Activated T-helper 1 cell treated with anti-CD3 and anti-CD28 coated beads, Interleukin-12 subunit alpha, Interleukin-12 subunit beta, Interleukin-2, Interleukin-4 antibody, amounts not matched to agents 30 ng/mL and 10 ng/mL and 1 ng/mL, durations not matched to agents 14 hours and 24 hours and 36 hours (primary cell): ENCODE measurements at regions not wholly inside any gene's neighbourhood (a gene's known extent, or its start where the extent isn't known, plus 50 kb on each side); places are given as distances from the start of the nearest gene placed in this dataset.
"Not testable (repeated sequence)": the region's sequence is repeated elsewhere in the genome, so short reads cannot be mapped to it uniquely, and the experiment has no call there.

ENCODE experiments used
- DNase-seq: peaks from one replicate; pipeline ENCODE4 v3.0.0; 2021; ENCODE audit warnings: low spot score
- H3K27ac Mint-ChIP-seq: one replicate; pipeline ENCODE4 v1.8.0; 2021; ENCODE audit warnings: mild to moderate bottlenecking, mixed read lengths
- H3K27me3 Mint-ChIP-seq: one replicate; pipeline ENCODE4 v1.8.0; 2022; ENCODE audit warnings: mild to moderate bottlenecking, moderate library complexity, mixed read lengths; ENCODE audit not compliant: insufficient read depth
- H3K36me3 Mint-ChIP-seq: one replicate; pipeline ENCODE4 v1.8.0; 2021; ENCODE audit warnings: low read depth, mixed read lengths
- H3K4me1 Mint-ChIP-seq: one replicate; pipeline ENCODE4 v1.8.0; 2021; ENCODE audit warnings: low read depth, mixed read lengths
- H3K4me3 Mint-ChIP-seq: one replicate; pipeline ENCODE4 v1.8.0; 2021; ENCODE audit warnings: mild to moderate bottlenecking, moderate library complexity, mixed read lengths
- H3K9me3 Mint-ChIP-seq: one replicate; pipeline ENCODE4 v1.8.0; 2021; ENCODE audit warnings: mixed read lengths
- intact Hi-C: fragments of 100-400 bp; cut with micrococcal nuclease; formaldehyde crosslinking; loops from one replicate; pipeline ENCODE4 v1.15.1; 2024

DNA sequence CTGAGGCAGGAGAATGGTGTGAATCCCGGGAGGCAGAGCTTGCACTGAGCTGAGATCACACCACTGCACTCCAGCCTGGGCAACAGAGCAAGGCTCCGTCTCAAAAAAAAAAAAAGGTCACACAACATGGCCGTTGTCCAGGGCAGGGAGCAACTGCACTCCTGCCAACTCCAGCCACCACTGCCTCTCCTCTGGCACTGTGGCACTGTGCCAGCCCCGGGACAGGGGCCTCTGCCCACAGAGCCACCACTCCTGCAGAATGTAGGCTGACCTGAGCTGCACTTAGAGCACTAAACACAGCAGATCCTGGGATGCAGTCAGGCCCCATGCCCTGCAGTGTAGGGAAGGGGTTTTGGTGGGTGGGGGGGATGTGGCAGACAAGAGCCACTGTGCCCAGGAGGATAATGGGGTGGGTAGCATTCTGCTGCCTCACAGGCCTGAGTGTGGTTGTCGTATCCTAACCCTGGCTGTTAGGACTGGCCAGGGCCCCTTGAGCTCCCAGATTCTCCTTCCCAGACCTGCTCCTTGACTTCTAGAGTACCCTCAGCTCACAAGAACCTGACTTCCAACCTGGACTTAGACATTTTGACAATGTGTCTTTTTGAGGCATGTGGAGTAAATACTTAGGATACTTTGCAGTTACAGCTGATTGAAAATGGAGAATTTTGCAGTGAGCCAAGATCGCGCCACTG lies 69.4 kb upstream of the SH3RF3 start:
- no peak overlapping the region for H3K4me3 Mint-ChIP-seq
- intact Hi-C loops: no loop called here
- no peaks in the 10 kb centered on the region for H3K36me3 Mint-ChIP-seq
- peaks cover 3% of the 10 kb centered on the region for H3K27me3 Mint-ChIP-seq
- no peaks in the 10 kb centered on the region for H3K9me3 Mint-ChIP-seq
- H3K4me1 Mint-ChIP-seq: no peaks in the 10 kb centered on the region
- no peak for DNase-seq
- H3K27ac Mint-ChIP-seq: no peak overlapping the region

DNA sequence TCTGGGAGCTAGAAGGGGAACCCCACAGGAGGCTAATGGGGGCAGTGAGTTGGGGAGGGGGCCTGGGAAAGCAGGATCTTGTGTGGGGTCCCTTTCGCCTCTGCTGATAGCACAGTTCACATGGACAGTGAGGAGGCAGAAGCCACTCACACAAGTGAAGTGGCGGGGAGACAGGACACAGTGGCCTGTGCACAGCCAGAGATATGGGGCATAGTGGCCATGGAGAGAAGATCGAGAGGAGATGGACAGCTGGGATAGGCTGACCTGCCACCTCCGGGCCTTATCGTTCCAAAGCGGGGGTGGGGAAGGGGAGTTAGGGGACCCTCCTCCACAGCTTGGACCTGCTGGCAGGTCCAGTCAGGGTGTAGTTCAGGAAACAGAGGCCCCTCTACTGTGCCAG lies 69.8 kb upstream of the EDAR start:
- Mint-ChIP-seq H3K4me3 (no peak overlapping the region), H3K27ac (no peak overlapping the region), H3K4me1 (no peaks in the 10 kb centered on the region), H3K36me3 (no peaks in the 10 kb centered on the region), H3K27me3 (peaks cover 3% of the 10 kb centered on the region), H3K9me3 (no peaks in the 10 kb centered on the region)
- DNase-seq: no peak
- intact Hi-C loops: no loop called here

DNA sequence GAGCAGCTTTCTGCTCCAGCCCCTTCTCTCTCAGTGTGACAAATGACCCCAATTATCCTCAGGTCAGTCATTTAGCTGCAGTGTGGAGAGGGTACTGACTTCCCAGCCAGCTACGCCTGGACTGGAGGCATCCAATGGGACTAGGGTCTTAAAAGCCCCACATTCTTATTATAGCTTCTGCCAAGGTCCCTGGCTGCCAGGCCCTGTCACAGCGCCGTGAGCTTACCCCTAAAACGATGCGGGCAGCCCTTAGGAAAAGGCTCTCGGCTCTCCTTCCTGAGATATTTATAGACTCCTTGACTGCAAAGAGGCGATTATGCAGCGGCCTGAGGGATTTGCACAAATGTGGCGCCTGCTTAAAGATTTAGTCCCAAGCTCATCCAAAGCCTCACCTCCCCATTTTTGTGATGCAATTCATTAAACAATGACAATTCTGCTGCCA lies 69.2 kb upstream of the EDAR start:
- H3K36me3 Mint-ChIP-seq: no peaks in the 10 kb centered on the region
- intact Hi-C loops: no loop called here
- no peaks in the 10 kb centered on the region for H3K4me1 Mint-ChIP-seq
- no peak overlapping the region for H3K4me3 Mint-ChIP-seq
- H3K27ac Mint-ChIP-seq: no peak overlapping the region
- DNase-seq: no peak
- H3K9me3 Mint-ChIP-seq: no peaks in the 10 kb centered on the region
- H3K27me3 Mint-ChIP-seq: peaks cover 3% of the 10 kb centered on the region

DNA sequence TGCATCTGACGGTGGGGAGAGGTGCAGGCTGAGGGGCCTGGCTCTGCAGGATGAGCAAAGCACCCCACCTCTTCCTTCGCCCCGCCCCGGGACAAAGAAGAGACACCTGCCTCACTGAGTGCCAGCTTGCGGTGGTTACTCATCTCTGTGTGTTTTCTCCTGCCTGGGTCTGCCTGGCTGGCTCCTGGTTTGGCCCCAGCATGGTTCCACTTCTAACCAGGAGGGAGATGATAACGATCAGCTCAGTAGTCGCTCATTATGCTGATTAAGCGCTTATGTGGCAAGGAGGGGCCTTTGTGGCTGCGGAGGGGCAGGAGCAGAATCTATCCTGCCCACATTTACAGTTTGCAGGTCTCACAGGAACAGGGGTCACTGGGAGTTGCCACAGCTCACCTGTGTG lies 68.7 kb upstream of the EDAR start:
- intact Hi-C loops: no loop called here
- Mint-ChIP-seq H3K36me3 (no peaks in the 10 kb centered on the region), H3K27me3 (peaks cover 5% of the 10 kb centered on the region), H3K27ac (no peak overlapping the region), H3K4me1 (no peaks in the 10 kb centered on the region), H3K4me3 (no peak overlapping the region), H3K9me3 (no peaks in the 10 kb centered on the region)
- DNase-seq: no peak

DNA sequence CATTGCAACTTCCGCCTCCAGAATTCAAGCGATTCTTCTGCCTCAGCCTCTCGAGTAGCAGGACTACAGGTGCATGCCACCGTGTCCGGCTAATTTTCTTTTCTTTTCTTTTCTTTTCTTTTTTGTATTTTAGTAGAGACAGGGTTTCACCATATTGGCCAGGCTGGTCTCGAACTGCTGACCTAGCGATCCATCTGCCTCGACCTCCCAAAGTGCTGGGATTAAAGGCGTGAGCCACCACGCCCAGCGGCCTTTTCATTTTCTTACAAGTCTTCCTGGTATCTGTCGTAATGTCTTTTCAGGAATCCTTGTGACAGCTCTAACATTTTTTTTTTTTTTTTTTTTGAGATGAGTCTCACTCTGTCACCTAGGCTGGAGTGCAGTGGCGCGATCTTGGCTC lies 66.4 kb upstream of the EDAR start:
- Mint-ChIP-seq H3K36me3 (no peaks in the 10 kb centered on the region), H3K27me3 (peaks cover 5% of the 10 kb centered on the region), H3K27ac (no peak overlapping the region), H3K4me1 (no peaks in the 10 kb centered on the region), H3K9me3 (no peaks in the 10 kb centered on the region), H3K4me3 (no peak overlapping the region)
- intact Hi-C loops: no loop called here
- no peak for DNase-seq

- H3K27me3 Mint-ChIP-seq: peaks cover 5% of the 10 kb centered on the region
- DNase-seq: no peak
- no peaks in the 10 kb centered on the region for H3K4me1 Mint-ChIP-seq
- no peak overlapping the region for H3K27ac Mint-ChIP-seq
- no peaks in the 10 kb centered on the region for H3K36me3 Mint-ChIP-seq
- no peaks in the 10 kb centered on the region for H3K9me3 Mint-ChIP-seq
- H3K4me3 Mint-ChIP-seq: no peak overlapping the region
- intact Hi-C loops: no loop called here
Measured at GRCh38 chr2:109054865-109055264, 65.8 kb upstream of the EDAR start.

DNA sequence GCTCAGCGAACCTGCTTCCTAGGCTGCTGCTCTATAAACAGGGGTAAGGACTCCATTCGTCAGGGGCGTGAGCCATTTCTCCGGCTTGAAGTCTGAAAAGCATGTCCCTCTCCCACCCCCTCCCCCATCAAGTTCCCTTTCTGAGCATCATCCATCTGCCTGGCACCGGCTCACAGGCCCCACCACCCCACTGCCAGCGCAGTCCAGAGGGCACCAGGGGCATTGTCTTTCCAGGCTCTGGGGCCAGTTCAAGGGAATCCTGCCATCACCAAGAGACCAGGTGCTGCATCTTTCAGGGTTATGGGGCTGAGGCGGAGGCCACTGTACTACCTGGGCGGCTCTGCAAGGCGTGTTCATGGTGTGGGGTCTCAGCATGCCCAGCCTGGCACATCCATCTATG lies 64.7 kb upstream of the EDAR start:
- intact Hi-C loops: no loop called here
- Mint-ChIP-seq H3K27ac (no peak overlapping the region), H3K36me3 (no peaks in the 10 kb centered on the region), H3K4me1 (no peaks in the 10 kb centered on the region), H3K9me3 (no peaks in the 10 kb centered on the region), H3K4me3 (no peak overlapping the region), H3K27me3 (peaks cover 5% of the 10 kb centered on the region)
- no peak for DNase-seq

GRCh38 chr2:109052922-109053321 lies 63.9 kb upstream of the EDAR start:
- Mint-ChIP-seq H3K36me3 (no peaks in the 10 kb centered on the region), H3K27me3 (peaks cover 5% of the 10 kb centered on the region)

GRCh38 chr2:109049022-109049421 lies 60.0 kb upstream of the EDAR start:
- no peaks in the 10 kb centered on the region for H3K9me3 Mint-ChIP-seq
- no peak for DNase-seq
- H3K27ac Mint-ChIP-seq: no peak overlapping the region
- no peaks in the 10 kb centered on the region for H3K36me3 Mint-ChIP-seq
- H3K4me1 Mint-ChIP-seq: peaks cover 7% of the 10 kb centered on the region
- intact Hi-C loops: no loop called here
- peaks cover 3% of the 10 kb centered on the region for H3K27me3 Mint-ChIP-seq
- no peak overlapping the region for H3K4me3 Mint-ChIP-seq

More at GRCh38 chr2:109052922-109053321, 63.9 kb upstream of the EDAR start:
- no peak for DNase-seq
- intact Hi-C loops: no loop called here
- H3K4me3 Mint-ChIP-seq: no peak overlapping the region
- H3K27ac Mint-ChIP-seq: no peak overlapping the region
- H3K9me3 Mint-ChIP-seq: no peaks in the 10 kb centered on the region
- H3K4me1 Mint-ChIP-seq: no peaks in the 10 kb centered on the region

- Mint-ChIP-seq H3K4me1 (peaks cover 7% of the 10 kb centered on the region), H3K36me3 (no peaks in the 10 kb centered on the region), H3K27me3 (peaks cover 3% of the 10 kb centered on the region), H3K9me3 (no peaks in the 10 kb centered on the region), H3K4me3 (no peak overlapping the region), H3K27ac (no peak overlapping the region)
- intact Hi-C loops: no loop called here
- no peak for DNase-seq
Measured at GRCh38 chr2:109048163-109048562, 59.1 kb upstream of the EDAR start.

DNA sequence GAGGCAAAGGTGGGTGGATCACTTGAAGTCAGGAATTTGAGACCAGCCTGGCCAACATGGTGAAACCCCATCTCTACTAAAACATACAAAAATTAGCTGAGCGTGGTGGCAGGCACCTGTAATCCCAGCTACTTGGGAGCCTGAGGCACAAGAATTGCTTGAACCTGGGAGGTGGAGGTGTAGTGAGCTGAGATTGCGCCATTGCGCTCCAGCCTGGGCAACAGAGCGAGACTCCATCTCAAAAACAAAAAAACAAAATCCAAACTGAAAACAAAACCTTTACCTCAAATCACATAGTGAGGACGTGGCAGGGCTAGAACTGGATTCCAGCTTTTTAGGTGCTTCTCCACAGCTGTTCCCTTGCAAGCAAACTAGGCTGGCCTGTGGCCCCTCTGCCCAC lies 58.5 kb upstream of the EDAR start:
- not testable (repeated sequence) for H3K27me3 Mint-ChIP-seq

GRCh38 chr2:109046925-109047508 lies 58.0 kb upstream of the EDAR start:
- Mint-ChIP-seq H3K27ac (no peak overlapping the region), H3K27me3 (peaks cover 5% of the 10 kb centered on the region), H3K36me3 (no peaks in the 10 kb centered on the region), H3K4me1 (peaks cover 7% of the 10 kb centered on the region), H3K4me3 (no peak overlapping the region), H3K9me3 (no peaks in the 10 kb centered on the region)
- intact Hi-C loops: no loop called here
- DNase-seq: no peak

More for the DNA sequence above, 58.5 kb upstream of the EDAR start:
- DNase-seq, H3K36me3 Mint-ChIP-seq, H3K4me3 Mint-ChIP-seq, H3K27ac Mint-ChIP-seq, H3K9me3 Mint-ChIP-seq, H3K4me1 Mint-ChIP-seq, intact Hi-C loops: not testable (repeated sequence)

DNA sequence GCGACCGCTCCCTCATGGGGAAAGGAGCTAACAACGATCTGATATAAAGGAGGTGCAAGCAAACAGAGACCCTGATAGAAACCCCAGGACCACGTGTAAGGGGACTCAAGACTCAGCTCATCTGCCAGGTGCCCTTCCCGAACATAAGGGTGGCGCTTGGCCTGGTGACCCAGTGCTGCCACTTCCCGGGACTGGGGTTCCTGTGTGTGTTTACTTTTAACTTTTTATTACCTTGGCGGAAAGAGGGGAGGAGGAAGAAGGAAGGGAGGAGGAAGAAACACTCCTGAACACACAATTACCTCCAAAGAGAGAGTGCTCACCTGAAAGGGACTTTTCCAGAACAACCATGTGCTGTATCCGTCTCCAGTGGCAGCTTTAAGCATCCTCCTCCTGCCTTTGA lies 56.5 kb upstream of the EDAR start:
- H3K36me3 Mint-ChIP-seq: no peaks in the 10 kb centered on the region
- H3K4me1 Mint-ChIP-seq: peaks cover 7% of the 10 kb centered on the region
- H3K9me3 Mint-ChIP-seq: no peaks in the 10 kb centered on the region
- H3K27me3 Mint-ChIP-seq: peaks cover 5% of the 10 kb centered on the region
- intact Hi-C loops: no loop called here
- no peak overlapping the region for H3K4me3 Mint-ChIP-seq
- no peak overlapping the region for H3K27ac Mint-ChIP-seq
- no peak for DNase-seq

- H3K27me3 Mint-ChIP-seq: peaks cover 10% of the 10 kb centered on the region
- no peaks in the 10 kb centered on the region for H3K9me3 Mint-ChIP-seq
- no peak overlapping the region for H3K27ac Mint-ChIP-seq
- peaks cover 2% of the 10 kb centered on the region for H3K36me3 Mint-ChIP-seq
- no peak overlapping the region for H3K4me3 Mint-ChIP-seq
- DNase-seq: no peak
- intact Hi-C loops: loop anchor here (10.0 kb wide), 2 partner anchors 414 to 476 kb away; no protein-coding TSS in a partner anchor
- H3K4me1 Mint-ChIP-seq: no peaks in the 10 kb centered on the region
Measured at GRCh38 chr2:109038992-109039391, 50.0 kb upstream of the EDAR start.
